ENCODE measurements at regions not wholly inside any gene's neighbourhood (a gene's known extent, or its start where the extent isn't known, plus 50 kb on each side); places are given as distances from the start of the nearest gene placed in this dataset.
A peak's percentile ranks its signal among the peaks of the same experiment; 100 is the strongest.

GRCh38 chr18:66727991-66728390 lies 124.1 kb upstream of the CDH19 start:
- Mint-ChIP-seq H3K4me1 (ENCODE audit: unreplicated experiment) (no peaks in the 10 kb centered on the region), H3K27ac (no peak overlapping the region), H3K27me3 (no peaks in the 10 kb centered on the region), H3K4me3 (no peak overlapping the region), H3K9me3 (no peaks in the 10 kb centered on the region), H3K36me3 (no peaks in the 10 kb centered on the region)
- TF ChIP-seq CTCF (conservative IDR thresholded peaks at IDR 0.05), result no peak
- DNase-seq (ENCODE audit: extremely low spot score, unreplicated experiment), result no peak

- H3K27me3 Mint-ChIP-seq, result no peaks in the 10 kb centered on the region
- H3K4me3 Mint-ChIP-seq, result peak overlapping the region; percentile 13
- H3K9me3 Mint-ChIP-seq, result no peaks in the 10 kb centered on the region
- no peaks in the 10 kb centered on the region for H3K4me1 Mint-ChIP-seq (ENCODE audit: unreplicated experiment)
- TF ChIP-seq CTCF (conservative IDR thresholded peaks at IDR 0.05), result peak; percentile 22
- H3K27ac Mint-ChIP-seq, result peak overlapping the region; percentile 48
- DNase-seq (ENCODE audit: extremely low spot score, unreplicated experiment), result no peak
- H3K36me3 Mint-ChIP-seq, result no peaks in the 10 kb centered on the region
Measured at GRCh38 chr18:66724664-66725356, 120.9 kb upstream of the CDH19 start.

- H3K4me3 Mint-ChIP-seq, result no peak overlapping the region
- no peaks in the 10 kb centered on the region for H3K9me3 Mint-ChIP-seq
- H3K36me3 Mint-ChIP-seq, result no peaks in the 10 kb centered on the region
- no peak for DNase-seq (ENCODE audit: extremely low spot score, unreplicated experiment)
- no peak overlapping the region for H3K27ac Mint-ChIP-seq
- TF ChIP-seq CTCF (conservative IDR thresholded peaks at IDR 0.05), result no peak
- H3K27me3 Mint-ChIP-seq, result no peaks in the 10 kb centered on the region
- no peaks in the 10 kb centered on the region for H3K4me1 Mint-ChIP-seq (ENCODE audit: unreplicated experiment)
Measured at GRCh38 chr18:66722671-66723070, 118.8 kb upstream of the CDH19 start.

GRCh38 chr18:66708646-66709045 lies 104.8 kb upstream of the CDH19 start:
- Mint-ChIP-seq H3K4me3 (no peak overlapping the region), H3K27ac (no peak overlapping the region), H3K36me3 (no peaks in the 10 kb centered on the region), H3K27me3 (no peaks in the 10 kb centered on the region), H3K4me1 (ENCODE audit: unreplicated experiment) (no peaks in the 10 kb centered on the region), H3K9me3 (no peaks in the 10 kb centered on the region)
- no peak for DNase-seq (ENCODE audit: extremely low spot score, unreplicated experiment)
- no peak for TF ChIP-seq CTCF (conservative IDR thresholded peaks at IDR 0.05)

- Mint-ChIP-seq H3K27me3 (no peaks in the 10 kb centered on the region), H3K4me1 (ENCODE audit: unreplicated experiment) (no peaks in the 10 kb centered on the region), H3K4me3 (no peak overlapping the region), H3K27ac (no peak overlapping the region), H3K36me3 (no peaks in the 10 kb centered on the region), H3K9me3 (no peaks in the 10 kb centered on the region)
- no peak for TF ChIP-seq CTCF (conservative IDR thresholded peaks at IDR 0.05)
- no peak for DNase-seq (ENCODE audit: extremely low spot score, unreplicated experiment)
Measured at GRCh38 chr18:66707473-66707872, 103.6 kb upstream of the CDH19 start.

- H3K9me3 Mint-ChIP-seq, result no peaks in the 10 kb centered on the region
- TF ChIP-seq CTCF (conservative IDR thresholded peaks at IDR 0.05), result no peak
- H3K27ac Mint-ChIP-seq, result no peak overlapping the region
- no peaks in the 10 kb centered on the region for H3K36me3 Mint-ChIP-seq
- H3K27me3 Mint-ChIP-seq, result no peaks in the 10 kb centered on the region
- no peak for DNase-seq (ENCODE audit: extremely low spot score, unreplicated experiment)
- no peak overlapping the region for H3K4me3 Mint-ChIP-seq
- H3K4me1 Mint-ChIP-seq (ENCODE audit: unreplicated experiment), result no peaks in the 10 kb centered on the region
Measured at GRCh38 chr18:66695281-66695680, 91.4 kb upstream of the CDH19 start.
